ENCODE measurements at regions not wholly inside any gene's neighbourhood (a gene's known extent, or its start where the extent isn't known, plus 50 kb on each side); places are given as distances from the start of the nearest gene placed in this dataset.

- no peak for DNase-seq (ENCODE audit: low read depth)
- no peak for TF ChIP-seq CTCF (IDR thresholded peaks at IDR 0.05; ENCODE audit: insufficient read depth, low read depth, low read length, missing control alignments)
- no peak overlapping the region for H3K4me3 ChIP-seq (ENCODE audit: low read length)
These were observed 183.9 kb upstream of the PPP1R26 start for GRCh38 chr9:135295551-135296300.

GRCh38 chr9:135296735-135297455 lies 182.7 kb upstream of the PPP1R26 start:
- no peak for TF ChIP-seq CTCF (IDR thresholded peaks at IDR 0.05; ENCODE audit: insufficient read depth, low read depth, low read length, missing control alignments)
- no peak overlapping the region for H3K4me3 ChIP-seq (ENCODE audit: low read length)
- DNase-seq (ENCODE audit: low read depth): no peak

- no peak overlapping the region for H3K4me3 ChIP-seq (ENCODE audit: low read length)
- no peak for TF ChIP-seq CTCF (IDR thresholded peaks at IDR 0.05; ENCODE audit: insufficient read depth, low read depth, low read length, missing control alignments)
- no peak for DNase-seq (ENCODE audit: low read depth)
These were observed 182.0 kb upstream of the PPP1R26 start for GRCh38 chr9:135297456-135298075.

GRCh38 chr9:135299239-135299590 lies 180.4 kb upstream of the PPP1R26 start:
- no peak for TF ChIP-seq CTCF (IDR thresholded peaks at IDR 0.05; ENCODE audit: insufficient read depth, low read depth, low read length, missing control alignments)

GRCh38 chr9:135299651-135300345 lies 179.8 kb upstream of the PPP1R26 start:
- H3K4me3 ChIP-seq (ENCODE audit: low read length): no peak overlapping the region
- no peak for DNase-seq (ENCODE audit: low read depth)
- no peak for TF ChIP-seq CTCF (IDR thresholded peaks at IDR 0.05; ENCODE audit: insufficient read depth, low read depth, low read length, missing control alignments)

More at GRCh38 chr9:135299239-135299590, 180.4 kb upstream of the PPP1R26 start:
- DNase-seq (ENCODE audit: low read depth): no peak
- H3K4me3 ChIP-seq (ENCODE audit: low read length): no peak overlapping the region

GRCh38 chr9:135300346-135301141 lies 179.0 kb upstream of the PPP1R26 start:
- DNase-seq (ENCODE audit: low read depth): no peak
- no peak overlapping the region for H3K4me3 ChIP-seq (ENCODE audit: low read length)
- no peak for TF ChIP-seq CTCF (IDR thresholded peaks at IDR 0.05; ENCODE audit: insufficient read depth, low read depth, low read length, missing control alignments)

Measured in epithelial cell of esophagus (primary cell).